Upper lobe of right lung (tissue), 1 donor: ENCODE measurements at regions not wholly inside any gene's neighbourhood (a gene's known extent, or its start where the extent isn't known, plus 50 kb on each side); places are given as distances from the start of the nearest gene placed in this dataset.

ENCODE experiments used
- ATAC-seq: fragments of 200-7000 bp; cut with Tn5 transposase; one replicate; pipeline ENCODE4 v1.9.1; 2020; ENCODE audit warnings: mild to moderate bottlenecking, moderate library complexity
- DNase-seq: peaks from one replicate; pipeline ENCODE4 v3.0.0-alpha.2; 2020
- H3K27ac ChIP-seq: fragments of 200-600 bp; one replicate; pipeline ENCODE4 v1.8.0; 2022
- H3K27me3 ChIP-seq: fragments of 200-600 bp; one replicate; pipeline ENCODE4 v1.8.0; 2022; ENCODE audit warnings: mild to moderate bottlenecking
- H3K36me3 ChIP-seq: fragments of 200-600 bp; one replicate; pipeline ENCODE4 v1.8.0; 2022
- H3K4me1 ChIP-seq: fragments of 200-600 bp; one replicate; pipeline ENCODE4 v1.8.0; 2022
- H3K4me3 ChIP-seq: fragments of 200-600 bp; one replicate; pipeline ENCODE4 v1.8.0; 2022; ENCODE audit warnings: mild to moderate bottlenecking
- H3K9me3 ChIP-seq: fragments of 200-600 bp; one replicate; pipeline ENCODE4 v1.8.0; 2022
- CTCF ChIP-seq: fragments of 200-600 bp; IDR thresholded peaks from one replicate; pipeline ENCODE4 v1.8.0; 2022; ENCODE audit warnings: antibody characterized with exemption
- intact Hi-C: fragments of 100-400 bp; cut with DNase I; formaldehyde crosslinking; loops from one replicate; pipeline ENCODE4 v1.11.0; 2022
- donor health status: DM: no; HTN: yes; CAD: no; lungs with severe emphysema.

GRCh38 chr13:34879851-34880250, 62.2 kb upstream of the NBEA start:
- no peaks in the 10 kb centered on the region for H3K4me1 ChIP-seq
- DNase-seq (no peak), ATAC-seq (no peak)
- H3K4me3 ChIP-seq, result no peak overlapping the region
- intact Hi-C loops, result no loop called here
- TF ChIP-seq CTCF, result no peak
- no peaks in the 10 kb centered on the region for H3K9me3 ChIP-seq
- H3K27me3 ChIP-seq, result no peaks in the 10 kb centered on the region
- no peak overlapping the region for H3K27ac ChIP-seq
- no peaks in the 10 kb centered on the region for H3K36me3 ChIP-seq

- TF ChIP-seq CTCF, result no peak
- Histone ChIP-seq H3K4me1 (no peaks in the 10 kb centered on the region), H3K36me3 (no peaks in the 10 kb centered on the region), H3K27ac (no peak overlapping the region), H3K27me3 (no peaks in the 10 kb centered on the region), H3K4me3 (no peak overlapping the region), H3K9me3 (no peaks in the 10 kb centered on the region)
- ATAC-seq, result no peak
- intact Hi-C loops, result no loop called here
- no peak for DNase-seq
Measured at GRCh38 chr13:34881494-34881893, 60.6 kb upstream of the NBEA start.

- no peak overlapping the region for H3K27ac ChIP-seq
- H3K4me3 ChIP-seq, result no peak overlapping the region
- no peak for DNase-seq
- no peak for ATAC-seq
- H3K9me3 ChIP-seq, result no peaks in the 10 kb centered on the region
- intact Hi-C loops, result no loop called here
- H3K4me1 ChIP-seq, result no peaks in the 10 kb centered on the region
- no peak for TF ChIP-seq CTCF
- no peaks in the 10 kb centered on the region for H3K36me3 ChIP-seq
- H3K27me3 ChIP-seq, result no peaks in the 10 kb centered on the region
Measured at GRCh38 chr13:34883396-34883795, 58.7 kb upstream of the NBEA start.

DNA sequence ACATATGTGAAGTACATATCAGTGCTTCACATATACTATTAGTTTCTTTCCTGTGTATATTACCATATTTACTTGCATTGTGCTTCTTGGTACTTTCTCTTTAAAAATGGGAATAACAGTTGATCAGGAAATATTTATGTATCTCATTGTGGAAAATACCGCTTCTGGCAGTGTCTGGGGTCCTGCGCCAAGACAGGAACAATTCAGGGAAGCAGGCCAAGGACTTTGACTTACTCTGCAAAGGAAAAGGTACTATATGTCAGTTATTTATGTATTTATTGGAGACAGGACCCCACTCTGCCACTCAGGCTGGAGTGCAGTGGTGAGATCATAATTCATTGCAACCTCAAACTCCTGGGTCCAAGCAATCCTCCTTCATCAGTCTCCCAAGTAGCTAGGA, 57.7 kb upstream of the NBEA start:
- no peak overlapping the region for H3K27ac ChIP-seq
- ATAC-seq, result no peak
- no peaks in the 10 kb centered on the region for H3K27me3 ChIP-seq
- H3K9me3 ChIP-seq, result no peaks in the 10 kb centered on the region
- no peaks in the 10 kb centered on the region for H3K36me3 ChIP-seq
- no peak for TF ChIP-seq CTCF
- no peak overlapping the region for H3K4me3 ChIP-seq
- intact Hi-C loops, result no loop called here
- no peaks in the 10 kb centered on the region for H3K4me1 ChIP-seq
- no peak for DNase-seq

DNA sequence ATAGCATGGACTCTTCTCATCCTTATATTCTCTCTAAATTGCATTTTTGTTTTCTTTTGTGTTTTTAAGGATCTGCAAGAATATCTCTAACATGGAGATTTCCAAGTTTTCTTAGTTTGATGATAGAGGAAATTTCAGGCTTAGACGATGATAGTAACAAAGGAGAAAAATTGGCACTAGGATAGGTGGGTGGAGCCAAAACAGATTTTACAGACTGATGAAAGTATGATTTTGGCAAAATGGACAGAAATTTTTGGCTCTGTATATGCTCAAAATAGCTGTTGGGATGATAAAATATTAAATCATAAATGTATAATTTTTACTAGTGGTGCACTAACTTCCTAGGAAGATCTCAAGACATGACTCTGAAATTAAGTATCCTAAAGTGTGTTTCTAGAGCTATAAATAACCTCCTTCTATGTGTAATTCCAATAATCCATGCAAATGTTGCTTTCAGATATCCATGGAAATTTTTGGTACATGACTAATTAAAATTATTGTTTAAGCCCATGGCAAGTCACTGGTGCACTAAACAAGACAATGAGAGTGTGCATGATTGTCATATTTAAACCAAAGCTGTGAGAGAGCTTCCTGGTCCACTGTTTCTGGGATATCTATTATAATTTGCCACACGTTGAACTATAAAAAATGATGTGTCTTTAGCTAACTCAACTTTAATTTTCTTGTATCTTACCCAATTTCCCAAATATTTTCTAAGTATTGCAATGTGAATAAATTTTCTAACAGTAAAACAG, 55.8 kb upstream of the NBEA start:
- Histone ChIP-seq H3K4me3 (no peak overlapping the region), H3K36me3 (no peaks in the 10 kb centered on the region), H3K27me3 (no peaks in the 10 kb centered on the region), H3K9me3 (no peaks in the 10 kb centered on the region), H3K4me1 (no peaks in the 10 kb centered on the region), H3K27ac (no peak overlapping the region)
- TF ChIP-seq CTCF, result no peak
- intact Hi-C loops, result no loop called here
- ATAC-seq, result no peak
- no peak for DNase-seq

GRCh38 chr13:34886987-34887386, 55.1 kb upstream of the NBEA start:
- H3K27ac ChIP-seq, result no peak overlapping the region
- intact Hi-C loops, result no loop called here
- no peak for TF ChIP-seq CTCF
- H3K9me3 ChIP-seq, result no peaks in the 10 kb centered on the region
- ATAC-seq, result no peak
- H3K4me3 ChIP-seq, result no peak overlapping the region
- no peak for DNase-seq
- no peaks in the 10 kb centered on the region for H3K4me1 ChIP-seq
- H3K36me3 ChIP-seq, result no peaks in the 10 kb centered on the region
- H3K27me3 ChIP-seq, result no peaks in the 10 kb centered on the region
